ENCODE measurements at regions not wholly inside any gene's neighbourhood (a gene's known extent, or its start where the extent isn't known, plus 50 kb on each side); places are given as distances from the start of the nearest gene placed in this dataset.

DNA sequence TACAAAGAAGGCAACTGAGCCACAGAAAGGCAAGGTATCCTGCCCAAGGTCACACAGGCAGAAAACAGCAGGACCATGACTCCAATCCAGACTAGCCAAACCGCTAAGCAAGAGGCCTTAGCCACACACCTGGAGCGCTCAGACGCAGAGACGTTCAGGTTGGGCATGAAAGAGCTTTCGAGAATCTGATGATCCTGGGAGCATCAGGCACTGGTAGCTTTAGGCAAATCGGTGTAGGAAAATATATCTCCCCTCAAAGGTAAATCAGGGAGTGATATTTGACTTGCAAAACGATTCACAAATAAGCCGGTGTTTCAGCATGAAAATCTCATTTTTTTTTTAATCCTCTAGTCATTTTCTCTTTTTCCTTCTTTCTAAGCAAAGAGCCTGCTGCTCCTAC is 279.0 kb downstream of the MRTFB start:
- H3K4me3 Mint-ChIP-seq: no peak overlapping the region

DNA sequence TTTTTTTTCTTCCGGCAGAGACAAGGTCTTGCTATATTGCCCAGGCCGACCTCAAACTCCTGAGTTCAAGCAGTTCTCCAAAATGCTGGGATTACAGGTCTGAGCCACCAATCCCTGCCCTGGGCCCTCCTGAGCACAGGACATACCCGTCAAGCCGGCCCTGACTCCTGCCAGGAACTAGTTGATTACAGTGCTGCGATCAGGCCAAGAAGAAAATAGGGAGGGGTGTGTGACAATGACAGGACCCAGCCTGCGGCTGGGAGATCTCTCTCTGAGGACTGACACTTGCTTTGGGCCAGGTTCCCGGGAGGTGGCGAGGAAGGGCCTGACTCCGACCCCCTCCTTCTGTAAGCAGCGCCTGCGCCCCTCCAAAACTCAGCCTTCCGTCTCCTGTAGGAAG is 276.6 kb downstream of the MRTFB start:
- DNase-seq (ENCODE audit: low spot score in 2 of 2) (no peak), ATAC-seq (no peak)
- no peak overlapping the region for H3K4me3 Mint-ChIP-seq
- H3K9me3 Mint-ChIP-seq: peaks cover 9% of the 10 kb centered on the region
- no peak overlapping the region for H3K27ac Mint-ChIP-seq
- H3K4me1 Mint-ChIP-seq: no peaks in the 10 kb centered on the region
- no peaks in the 10 kb centered on the region for H3K36me3 Mint-ChIP-seq

More for the DNA sequence above, 279.0 kb downstream of the MRTFB start:
- Mint-ChIP-seq H3K27ac (no peak overlapping the region), H3K36me3 (no peaks in the 10 kb centered on the region), H3K9me3 (peaks cover 4% of the 10 kb centered on the region), H3K4me1 (peaks cover 6% of the 10 kb centered on the region)
- ATAC-seq (no peak), DNase-seq (ENCODE audit: low spot score in 2 of 2) (no peak)

DNA sequence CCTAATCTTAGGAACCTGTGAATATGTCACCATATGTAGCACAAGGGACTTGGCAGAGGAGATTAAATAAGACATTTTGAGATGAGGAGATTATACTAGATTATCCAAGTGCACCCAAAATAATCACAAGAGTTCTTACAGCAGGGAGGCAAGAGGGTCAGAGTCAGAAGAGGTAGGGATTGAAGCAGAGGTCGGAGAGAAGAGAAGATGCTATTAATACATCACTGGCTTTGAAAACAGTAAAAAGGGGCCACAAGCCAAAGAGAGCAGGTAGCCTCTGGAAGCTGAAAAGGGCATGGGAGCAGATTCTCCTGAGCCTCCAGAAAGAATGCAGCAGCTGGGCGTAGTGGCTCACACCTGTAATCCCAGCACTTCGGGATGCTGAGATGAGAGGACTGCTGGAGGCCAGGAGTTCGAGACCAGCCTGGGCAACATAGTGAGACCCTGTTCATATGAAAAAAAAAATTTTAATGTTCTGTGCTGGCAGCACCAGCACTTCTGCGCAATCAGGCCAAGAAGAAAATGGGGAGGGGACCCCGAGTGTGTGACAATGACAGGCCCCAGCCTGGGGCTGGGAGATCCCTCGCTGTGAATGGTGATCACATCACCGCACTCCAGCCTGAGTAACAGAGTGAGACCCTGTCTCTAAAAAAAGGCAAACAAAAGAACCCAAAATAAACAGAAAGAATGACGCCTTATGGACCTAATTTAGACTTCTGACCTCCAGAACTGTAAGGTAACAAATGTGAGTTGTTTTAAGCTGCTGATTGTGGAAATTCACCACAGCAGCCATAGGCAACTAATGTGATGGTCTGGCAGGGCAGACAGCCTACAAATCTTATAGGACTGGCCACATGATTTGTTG is 275.4 kb downstream of the MRTFB start:
- DNase-seq (ENCODE audit: low spot score in 2 of 2) (no peak), ATAC-seq (no peak)
- Mint-ChIP-seq H3K4me3 (no peak overlapping the region), H3K4me1 (no peaks in the 10 kb centered on the region), H3K36me3 (no peaks in the 10 kb centered on the region), H3K9me3 (peaks cover 10% of the 10 kb centered on the region), H3K27ac (no peak overlapping the region)

DNA sequence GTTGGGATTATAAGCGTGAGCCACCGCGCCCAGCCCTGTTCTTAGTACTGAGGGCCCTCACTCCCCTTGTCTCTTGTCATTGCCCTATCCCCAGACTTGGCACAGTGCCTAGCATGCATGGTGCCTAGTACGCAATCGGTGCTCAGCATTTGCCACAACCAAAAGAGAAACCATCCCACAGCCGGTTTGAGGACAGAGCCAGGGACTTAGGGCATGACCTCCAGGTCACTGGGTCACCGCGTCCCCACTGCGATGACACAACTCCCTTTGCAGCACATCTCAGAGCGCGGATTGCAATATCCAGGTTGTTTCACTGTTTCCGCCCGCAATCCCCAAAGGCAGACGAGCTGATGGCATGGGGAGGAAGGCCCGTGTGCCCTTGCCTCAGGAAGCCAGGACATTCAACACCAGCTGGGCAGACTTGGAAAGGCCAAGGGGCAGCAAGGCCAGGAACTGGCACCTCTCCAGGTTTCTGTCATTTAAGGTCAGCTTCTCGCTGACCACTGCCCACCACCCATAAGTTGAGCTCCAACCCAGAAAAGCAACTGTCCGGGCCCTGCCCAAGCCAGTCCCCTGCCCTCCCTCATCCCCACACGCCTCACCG is 274.5 kb downstream of the MRTFB start:
- DNase-seq (ENCODE audit: low spot score in 2 of 2) (no peak), ATAC-seq (no peak)
- H3K36me3 Mint-ChIP-seq: no peaks in the 10 kb centered on the region
- no peak overlapping the region for H3K4me3 Mint-ChIP-seq
- H3K27ac Mint-ChIP-seq: no peak overlapping the region
- no peaks in the 10 kb centered on the region for H3K4me1 Mint-ChIP-seq
- peaks cover 10% of the 10 kb centered on the region for H3K9me3 Mint-ChIP-seq

DNA sequence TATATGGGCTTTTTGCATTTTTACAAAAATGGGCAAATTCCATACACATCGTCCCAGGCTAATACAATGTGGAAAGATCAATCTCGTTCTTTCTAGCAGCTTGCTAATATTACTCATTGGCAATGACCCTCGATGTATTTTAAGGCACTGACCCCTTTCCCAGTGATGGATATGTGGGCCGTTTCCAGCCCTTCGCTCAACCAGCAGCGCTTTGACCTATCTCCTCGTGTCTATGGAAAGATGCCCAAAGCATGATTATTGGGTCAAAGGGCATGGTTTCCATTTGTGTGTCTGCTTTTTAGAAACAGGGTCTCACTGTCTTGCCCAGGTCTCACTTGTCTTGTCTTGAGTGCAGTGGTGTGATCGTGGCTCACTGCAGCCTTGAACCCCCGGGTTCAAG is 273.8 kb downstream of the MRTFB start:
- H3K36me3 Mint-ChIP-seq: no peaks in the 10 kb centered on the region
- H3K9me3 Mint-ChIP-seq: peaks cover 10% of the 10 kb centered on the region
- no peak overlapping the region for H3K27ac Mint-ChIP-seq
- H3K4me3 Mint-ChIP-seq: no peak overlapping the region
- ATAC-seq: no peak
- no peaks in the 10 kb centered on the region for H3K4me1 Mint-ChIP-seq
- no peak for DNase-seq (ENCODE audit: low spot score in 2 of 2)

DNA sequence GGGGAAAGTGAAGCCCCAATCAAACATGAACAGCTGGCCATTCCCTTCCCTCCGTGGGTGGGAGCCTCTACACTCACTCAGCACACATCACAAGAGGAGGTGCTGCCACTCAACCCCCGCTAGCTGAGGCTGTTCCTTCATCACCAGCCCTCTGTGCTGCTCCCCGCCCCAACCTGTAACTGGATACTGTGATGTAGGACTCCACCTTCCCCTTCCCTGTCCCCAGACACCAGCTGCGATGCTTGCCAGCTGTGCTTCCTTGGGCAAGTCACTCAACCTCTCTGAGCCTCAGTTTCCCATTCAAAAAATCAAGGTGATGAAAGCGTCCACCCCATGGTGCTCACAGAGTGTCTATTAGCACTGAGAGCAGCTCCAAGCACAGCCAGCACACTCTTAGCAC is 273.2 kb downstream of the MRTFB start:
- H3K4me3 Mint-ChIP-seq: no peak overlapping the region
- H3K4me1 Mint-ChIP-seq: no peaks in the 10 kb centered on the region
- no peak overlapping the region for H3K27ac Mint-ChIP-seq
- H3K36me3 Mint-ChIP-seq: no peaks in the 10 kb centered on the region
- ATAC-seq: no peak
- no peak for DNase-seq (ENCODE audit: low spot score in 2 of 2)
- H3K9me3 Mint-ChIP-seq: peaks cover 10% of the 10 kb centered on the region

DNA sequence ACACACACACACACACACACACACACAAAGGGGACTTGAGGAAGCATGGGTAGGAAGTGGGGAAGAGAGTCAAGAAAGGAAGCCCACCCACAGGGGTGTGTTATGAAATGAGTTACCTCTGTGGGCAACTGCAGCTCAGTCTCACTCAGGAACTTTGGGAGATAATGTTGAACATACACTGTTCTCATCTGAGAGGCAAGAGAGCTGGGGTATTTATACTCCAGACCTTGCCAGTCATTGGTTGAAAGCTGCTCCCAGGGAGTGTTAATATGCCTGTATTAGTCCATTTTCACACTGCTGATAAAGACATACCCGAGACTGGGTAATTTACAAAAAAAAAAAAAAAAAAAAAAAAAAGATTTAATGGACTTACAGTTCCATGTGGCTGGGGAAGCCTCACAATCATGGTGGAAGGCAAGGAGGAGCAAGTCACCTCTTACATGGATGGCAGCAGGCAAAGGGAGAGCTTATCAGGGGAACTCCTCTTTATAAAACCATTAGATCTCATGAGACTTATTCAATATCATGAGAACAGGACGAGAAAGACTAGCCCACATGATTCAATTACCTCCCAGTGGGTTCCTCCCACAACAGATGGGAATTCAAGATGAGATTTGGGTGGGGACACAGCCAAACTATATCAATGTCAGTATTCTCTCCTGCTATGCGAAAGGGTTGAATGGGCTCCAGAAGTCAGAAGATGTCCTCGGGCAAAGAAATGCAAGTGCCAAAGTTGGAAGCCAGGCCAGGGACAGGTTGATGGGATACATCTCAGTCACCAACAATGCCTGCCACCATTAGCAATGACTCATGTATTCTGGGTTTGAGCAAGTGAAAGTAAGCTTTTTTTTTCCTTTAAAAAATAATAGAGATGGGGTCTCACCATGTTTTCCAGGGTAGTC is 270.5 kb downstream of the MRTFB start:
- no peak overlapping the region for H3K4me3 Mint-ChIP-seq
- H3K9me3 Mint-ChIP-seq: peaks cover 10% of the 10 kb centered on the region
- no peak overlapping the region for H3K27ac Mint-ChIP-seq
- no peaks in the 10 kb centered on the region for H3K4me1 Mint-ChIP-seq
- DNase-seq (ENCODE audit: low spot score in 2 of 2) (no peak), ATAC-seq (no peak)
- no peaks in the 10 kb centered on the region for H3K36me3 Mint-ChIP-seq

DNA sequence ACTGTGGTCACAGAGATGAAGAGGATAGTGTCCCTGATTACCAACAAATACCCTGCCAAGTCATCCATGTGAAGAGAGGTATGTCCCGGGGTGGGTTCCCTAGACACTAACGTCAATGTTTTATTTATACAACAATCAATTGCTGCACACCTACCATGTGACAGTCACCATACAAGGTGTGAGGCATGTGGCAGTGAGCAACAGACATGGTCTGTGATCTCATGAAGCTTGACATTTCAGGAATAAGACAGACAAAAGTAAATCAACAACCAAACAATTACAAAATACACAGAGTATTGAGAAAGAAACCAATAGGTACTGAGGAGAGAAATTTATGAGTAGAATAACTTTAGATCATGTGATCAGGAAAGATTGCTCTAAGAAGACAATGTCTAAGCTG is 268.6 kb downstream of the MRTFB start:
- no peaks in the 10 kb centered on the region for H3K4me1 Mint-ChIP-seq
- no peak for DNase-seq (ENCODE audit: low spot score in 2 of 2)
- H3K9me3 Mint-ChIP-seq: peaks cover 6% of the 10 kb centered on the region
- H3K27ac Mint-ChIP-seq: no peak overlapping the region
- ATAC-seq: no peak
- no peaks in the 10 kb centered on the region for H3K36me3 Mint-ChIP-seq
- H3K4me3 Mint-ChIP-seq: no peak overlapping the region

DNA sequence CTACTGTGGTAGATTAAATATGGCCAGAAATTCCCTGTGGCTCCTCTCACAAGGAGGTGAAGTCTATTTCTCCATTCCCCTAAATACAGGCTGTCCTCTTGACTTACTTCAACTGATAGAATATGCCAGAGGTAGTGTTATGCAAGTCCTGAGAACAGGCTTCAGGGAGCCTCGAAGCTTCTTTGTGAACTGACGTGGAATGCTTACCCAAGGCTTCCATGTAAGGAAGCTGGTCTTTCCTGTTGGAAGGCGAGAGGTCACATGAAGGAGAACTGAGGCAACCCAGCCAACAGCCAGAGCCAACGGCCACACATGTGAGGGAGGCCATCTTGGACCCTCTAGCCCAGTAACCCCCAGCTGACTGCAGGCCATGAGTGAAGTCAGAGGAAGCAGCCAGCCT is 267.9 kb downstream of the MRTFB start:
- no peaks in the 10 kb centered on the region for H3K4me1 Mint-ChIP-seq
- ATAC-seq (no peak), DNase-seq (ENCODE audit: low spot score in 2 of 2) (no peak)
- H3K36me3 Mint-ChIP-seq: no peaks in the 10 kb centered on the region
- no peak overlapping the region for H3K27ac Mint-ChIP-seq
- H3K4me3 Mint-ChIP-seq: no peak overlapping the region
- H3K9me3 Mint-ChIP-seq: peaks cover 6% of the 10 kb centered on the region

DNA sequence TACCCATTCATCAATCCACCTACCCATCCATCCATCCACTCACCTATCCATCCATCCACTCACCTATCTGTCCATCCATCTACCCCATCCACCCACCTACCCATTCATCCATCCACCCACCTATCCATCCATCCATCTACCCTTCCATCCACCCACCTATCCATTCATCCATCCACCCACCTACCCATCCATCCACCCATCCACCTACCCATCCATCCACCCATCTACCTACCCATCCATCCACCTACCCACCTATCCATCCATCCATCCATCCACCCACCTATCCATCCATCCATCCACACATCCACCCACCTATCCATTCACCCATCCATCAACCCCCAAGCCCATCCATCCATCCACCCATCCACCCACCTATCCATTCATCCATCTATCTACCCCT is 267.1 kb downstream of the MRTFB start:
- H3K4me3 Mint-ChIP-seq: no peak overlapping the region
- peaks cover 6% of the 10 kb centered on the region for H3K9me3 Mint-ChIP-seq
- no peaks in the 10 kb centered on the region for H3K4me1 Mint-ChIP-seq
- DNase-seq (ENCODE audit: low spot score in 2 of 2) (no peak), ATAC-seq (no peak)
- no peak overlapping the region for H3K27ac Mint-ChIP-seq
- H3K36me3 Mint-ChIP-seq: no peaks in the 10 kb centered on the region

DNA sequence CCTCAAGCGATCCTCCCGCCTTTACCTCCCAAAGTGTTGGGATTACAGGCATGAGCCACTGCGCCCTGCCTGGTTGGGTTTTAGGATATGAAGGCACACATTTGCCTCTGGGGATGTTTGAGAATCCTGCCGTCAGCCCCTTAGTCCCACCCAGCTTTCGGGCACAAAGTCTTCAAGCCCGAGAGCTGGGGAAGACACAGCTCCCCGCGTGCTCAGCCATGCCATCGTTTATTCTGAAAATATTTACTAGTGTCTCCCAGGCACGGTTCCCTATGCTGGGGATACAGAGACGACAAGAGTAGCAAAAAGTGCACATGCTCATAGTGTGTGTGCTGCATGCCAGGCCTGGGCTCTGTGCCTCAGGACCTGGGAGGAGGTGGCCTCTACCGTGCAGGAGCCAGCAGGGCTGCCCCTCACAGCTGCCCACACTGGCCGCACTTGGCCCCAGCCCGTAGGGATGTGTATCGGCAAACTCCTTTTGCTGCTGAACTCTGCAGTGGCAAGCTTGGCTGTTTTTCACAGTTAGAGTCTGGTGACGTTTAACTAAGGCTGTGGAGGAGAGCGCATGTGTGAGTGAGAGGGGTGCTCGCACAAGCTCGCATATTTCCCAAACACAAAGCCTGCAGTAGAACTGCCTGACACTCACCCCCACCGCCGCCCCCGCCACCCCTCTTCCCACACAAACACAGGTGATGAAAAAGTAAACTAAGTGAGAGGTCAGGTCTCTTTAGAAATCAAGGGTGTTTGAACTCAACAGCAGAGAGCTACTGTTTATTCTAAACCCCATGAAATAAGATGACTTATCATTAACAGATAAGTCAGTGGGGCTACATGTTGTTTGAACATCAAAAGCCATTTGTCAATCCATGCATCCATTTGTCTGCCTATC is 266.4 kb downstream of the MRTFB start:
- Mint-ChIP-seq H3K27ac (no peak overlapping the region), H3K4me3 (no peak overlapping the region), H3K9me3 (no peaks in the 10 kb centered on the region), H3K36me3 (no peaks in the 10 kb centered on the region), H3K4me1 (no peaks in the 10 kb centered on the region)
- ATAC-seq (no peak), DNase-seq (ENCODE audit: low spot score in 2 of 2) (no peak)

DNA sequence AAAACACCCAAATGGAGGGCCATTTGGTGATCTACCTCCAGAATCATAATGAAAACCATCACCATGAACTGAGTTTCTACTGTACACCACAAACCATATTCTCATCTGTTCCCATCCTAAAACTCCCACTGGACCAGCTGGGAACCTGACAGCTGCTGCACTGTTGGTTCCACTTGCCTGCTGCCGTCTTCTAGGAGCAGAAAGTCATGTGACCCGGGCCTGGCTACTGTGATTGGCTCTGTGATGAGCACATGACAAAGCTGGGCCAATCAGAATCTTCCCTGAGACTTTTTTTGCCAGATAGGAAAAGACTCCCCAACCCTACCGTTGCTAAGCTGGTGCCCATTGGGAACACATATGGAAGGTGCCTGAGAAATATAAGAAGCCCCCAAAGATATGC is 264.2 kb downstream of the MRTFB start:
- Mint-ChIP-seq H3K9me3 (no peaks in the 10 kb centered on the region), H3K4me3 (no peak overlapping the region), H3K27ac (no peak overlapping the region), H3K4me1 (no peaks in the 10 kb centered on the region), H3K36me3 (no peaks in the 10 kb centered on the region)
- DNase-seq (ENCODE audit: low spot score in 2 of 2): no peak
- no peak for ATAC-seq

DNA sequence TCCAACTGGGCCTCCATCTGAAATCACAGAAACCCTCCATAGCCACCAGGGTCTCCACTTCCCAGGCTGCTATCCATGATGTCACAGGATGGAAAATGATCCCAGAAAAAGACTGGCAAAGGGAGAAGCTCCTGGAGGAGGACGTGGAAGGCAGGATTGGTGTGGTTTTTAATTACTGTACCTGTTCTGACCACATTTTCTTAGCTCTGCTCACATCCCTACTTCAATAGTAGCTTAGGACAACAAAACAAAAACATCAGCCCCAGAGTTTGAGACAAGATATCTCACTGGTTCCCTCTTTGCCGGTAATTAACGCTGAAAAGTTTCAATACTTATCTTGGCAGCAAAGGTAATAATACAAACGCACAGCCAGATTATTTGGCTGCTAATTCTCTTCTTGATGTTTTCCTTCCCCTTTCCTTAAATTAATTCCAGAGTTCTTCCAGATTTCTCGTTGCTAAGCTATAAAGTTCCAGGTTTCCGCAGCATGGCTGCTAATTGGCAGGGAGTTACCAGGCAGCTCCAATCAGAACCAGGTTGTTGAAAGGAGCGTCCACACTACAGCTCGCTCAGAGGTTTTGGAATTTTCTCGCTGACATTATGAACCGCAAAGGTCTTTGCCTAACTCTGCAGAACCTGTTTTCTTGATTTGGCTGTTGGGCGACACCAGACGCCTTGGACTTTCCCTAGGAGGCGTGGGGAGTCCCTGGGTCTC is 263.4 kb downstream of the MRTFB start:
- Mint-ChIP-seq H3K27ac (no peak overlapping the region), H3K4me3 (no peak overlapping the region), H3K9me3 (no peaks in the 10 kb centered on the region), H3K4me1 (no peaks in the 10 kb centered on the region), H3K36me3 (no peaks in the 10 kb centered on the region)
- no peak for DNase-seq (ENCODE audit: low spot score in 2 of 2)
- ATAC-seq: no peak

DNA sequence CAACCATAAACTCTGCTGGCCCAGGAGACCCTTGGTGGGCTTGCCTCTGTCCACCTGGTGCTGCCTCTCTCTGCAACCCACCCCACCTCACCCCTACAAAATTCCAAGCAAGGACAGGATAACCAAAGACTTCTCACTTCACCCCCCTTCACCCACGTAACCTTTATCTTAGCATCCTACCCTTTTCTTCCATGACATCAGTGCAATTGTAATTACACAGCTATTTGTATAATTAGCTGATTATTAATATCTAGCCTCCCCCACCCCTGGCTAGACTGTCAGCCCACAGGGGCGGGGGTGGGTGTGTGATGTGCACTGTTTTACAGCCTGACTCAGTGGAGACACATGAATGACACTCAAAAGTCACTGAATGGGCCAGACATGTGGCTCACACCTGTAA is 262.2 kb downstream of the MRTFB start:
- ATAC-seq (no peak), DNase-seq (ENCODE audit: low spot score in 2 of 2) (no peak)
- no peaks in the 10 kb centered on the region for H3K36me3 Mint-ChIP-seq
- H3K27ac Mint-ChIP-seq: no peak overlapping the region
- no peaks in the 10 kb centered on the region for H3K4me1 Mint-ChIP-seq
- H3K9me3 Mint-ChIP-seq: no peaks in the 10 kb centered on the region
- no peak overlapping the region for H3K4me3 Mint-ChIP-seq

Measured in stimulated activated effector memory CD8-positive, alpha-beta T cell treated with anti-CD3 and anti-CD28 coated beads, Interleukin-12 subunit alpha, Interleukin-12 subunit beta, amount 100 ng/mL, for 72 hours (primary cell).